Left lung (tissue), 4 donors: ENCODE measurements at regions not wholly inside any gene's neighbourhood (a gene's known extent, or its start where the extent isn't known, plus 50 kb on each side); places are given as distances from the start of the nearest gene placed in this dataset.

Source experiments
- ATAC-seq: fragments of 200-7000 bp; cut with Tn5 transposase; one replicate; pipeline ENCODE4 v1.9.1; 2020; ENCODE audit warnings: moderate library complexity
- DNase-seq, 4 donors: peaks; one replicate each; pipeline ENCODE4 v3.0.0-alpha.2; 2013 to 2020
- H3K27ac ChIP-seq, 2 donors: fragments of 200-600 bp; sonication (generic) in 1 of 2; one replicate each; pipeline versions ENCODE4 v1.5.0 to v1.8.0; 2020 to 2021
- H3K27me3 ChIP-seq, 2 donors: fragments of 200-600 bp; sonication (generic) in 1 of 2; one replicate each; pipeline versions ENCODE4 v1.5.0 to v1.8.0; 2020 to 2021
- H3K36me3 ChIP-seq, 2 donors: fragments of 200-600 bp; sonication (generic) in 1 of 2; one replicate each; pipeline versions ENCODE4 v1.5.0 to v1.8.0; 2020 to 2021
- H3K4me1 ChIP-seq, 2 donors: fragments of 200-600 bp; one replicate each; pipeline ENCODE4 v1.8.0; 2021
- H3K4me3 ChIP-seq, 2 donors: fragments of 200-600 bp; sonication (generic) in 1 of 2; one replicate each; pipeline versions ENCODE4 v1.5.0 to v1.8.0; 2020 to 2021; ENCODE audit warnings: mild to moderate bottlenecking in 1 of 2
- H3K9me3 ChIP-seq, 2 donors: fragments of 200-600 bp; sonication (generic) in 1 of 2; one replicate each; pipeline versions ENCODE4 v1.5.0 to v1.8.0; 2020 to 2021
- intact Hi-C, 2 donors: fragments of 100-400 bp; cut with DNase I; formaldehyde crosslinking; loops; one replicate each; pipeline versions ENCODE4 v1.11.2 to v1.14.2; 2022
- TF ChIP-seq, protein P1 (sequence below), 2 donors: fragments of 200-600 bp; sonication (generic) in 1 of 2; IDR thresholded peaks; one replicate each; pipeline versions ENCODE4 v1.5.0 to v1.8.0; 2021; ENCODE audit warnings: antibody characterized with exemption in 2 of 2
- donor health status: DM: no; HTN: yes; CAD: no.
- donor health status: DM: no; HTN: no; CAD: no.

DNA sequence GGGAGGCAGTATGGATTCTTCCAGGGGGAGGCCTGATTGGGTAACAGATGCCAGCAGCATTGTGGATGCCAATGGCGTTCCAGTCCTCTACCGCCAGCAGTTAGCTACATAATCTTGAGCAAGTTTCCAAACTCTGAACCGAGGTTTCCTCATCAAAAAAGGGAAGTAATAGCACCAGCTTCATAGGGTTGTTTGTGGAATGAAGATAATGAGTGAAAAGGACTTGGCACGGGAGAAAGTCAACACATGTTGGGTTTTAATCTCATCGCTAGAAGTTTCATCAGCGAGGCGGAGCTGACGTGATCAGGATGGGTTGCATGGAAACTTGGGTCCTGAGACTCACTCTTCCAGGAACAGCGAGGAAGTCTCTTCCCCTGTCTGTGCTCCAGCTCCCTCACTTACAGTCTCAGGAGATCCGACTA is 266.7 kb downstream of the SH3BP4 start:
- no peak for ATAC-seq
- Histone ChIP-seq H3K27me3 (no peaks in the 10 kb centered on the region), H3K36me3 (no peaks in the 10 kb centered on the region), H3K4me1 (no peaks in the 10 kb centered on the region), H3K9me3 (no peaks in the 10 kb centered on the region), H3K27ac (no peak overlapping the region), H3K4me3 (no peak overlapping the region)
- intact Hi-C loops: no loop called here
- TF ChIP-seq, protein P1, sequence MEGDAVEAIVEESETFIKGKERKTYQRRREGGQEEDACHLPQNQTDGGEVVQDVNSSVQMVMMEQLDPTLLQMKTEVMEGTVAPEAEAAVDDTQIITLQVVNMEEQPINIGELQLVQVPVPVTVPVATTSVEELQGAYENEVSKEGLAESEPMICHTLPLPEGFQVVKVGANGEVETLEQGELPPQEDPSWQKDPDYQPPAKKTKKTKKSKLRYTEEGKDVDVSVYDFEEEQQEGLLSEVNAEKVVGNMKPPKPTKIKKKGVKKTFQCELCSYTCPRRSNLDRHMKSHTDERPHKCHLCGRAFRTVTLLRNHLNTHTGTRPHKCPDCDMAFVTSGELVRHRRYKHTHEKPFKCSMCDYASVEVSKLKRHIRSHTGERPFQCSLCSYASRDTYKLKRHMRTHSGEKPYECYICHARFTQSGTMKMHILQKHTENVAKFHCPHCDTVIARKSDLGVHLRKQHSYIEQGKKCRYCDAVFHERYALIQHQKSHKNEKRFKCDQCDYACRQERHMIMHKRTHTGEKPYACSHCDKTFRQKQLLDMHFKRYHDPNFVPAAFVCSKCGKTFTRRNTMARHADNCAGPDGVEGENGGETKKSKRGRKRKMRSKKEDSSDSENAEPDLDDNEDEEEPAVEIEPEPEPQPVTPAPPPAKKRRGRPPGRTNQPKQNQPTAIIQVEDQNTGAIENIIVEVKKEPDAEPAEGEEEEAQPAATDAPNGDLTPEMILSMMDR (IDR thresholded peaks at IDR 0.05): no peak
- no peak for DNase-seq

DNA sequence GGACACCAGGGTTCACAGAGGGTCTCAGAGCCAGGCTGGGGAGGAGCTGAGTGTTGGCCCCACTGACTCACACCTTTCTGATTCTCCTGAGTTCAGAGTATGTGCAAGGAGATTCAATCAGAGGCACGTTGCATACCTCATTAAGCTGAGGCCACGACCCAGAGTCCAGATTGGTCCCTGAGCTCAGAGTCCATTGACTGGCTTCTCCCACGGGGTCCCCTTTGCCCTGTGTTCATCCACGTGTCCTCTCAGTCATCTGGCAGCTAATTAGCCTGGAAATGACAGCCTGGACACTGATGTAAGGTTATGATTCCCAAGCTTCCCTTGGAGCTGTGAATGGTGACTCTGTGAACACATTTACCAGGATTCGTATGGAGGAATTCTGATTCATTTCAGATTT is 267.2 kb downstream of the SH3BP4 start:
- no peaks in the 10 kb centered on the region for H3K27me3 ChIP-seq
- no peak for ATAC-seq
- no peak for DNase-seq
- H3K9me3 ChIP-seq: no peaks in the 10 kb centered on the region
- intact Hi-C loops: no loop called here
- H3K36me3 ChIP-seq: no peaks in the 10 kb centered on the region
- no peaks in the 10 kb centered on the region for H3K4me1 ChIP-seq
- TF ChIP-seq, protein P1 (IDR thresholded peaks at IDR 0.05): no peak
- H3K4me3 ChIP-seq: no peak overlapping the region
- H3K27ac ChIP-seq: no peak overlapping the region

DNA sequence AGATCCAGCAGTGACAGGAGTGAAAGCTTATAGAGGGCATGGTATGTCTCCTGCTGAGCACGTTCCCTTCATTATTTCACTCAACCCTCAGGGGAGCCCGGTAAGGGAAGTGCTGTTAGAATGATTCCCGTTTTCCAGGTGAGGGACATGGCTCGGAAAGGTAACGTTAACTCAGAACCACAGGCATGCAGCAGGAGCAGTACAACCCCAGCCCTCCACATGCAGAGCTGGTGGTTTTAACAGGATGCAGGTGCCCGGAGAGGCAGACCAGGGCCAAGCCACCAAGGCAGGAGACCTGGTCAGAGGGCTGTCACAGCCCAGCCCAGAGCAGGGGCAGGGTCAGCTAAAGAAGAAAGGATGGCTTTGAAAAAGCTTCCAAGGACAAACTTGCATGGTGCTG is 268.5 kb downstream of the SH3BP4 start:
- Histone ChIP-seq H3K36me3 (no peaks in the 10 kb centered on the region), H3K4me1 (no peaks in the 10 kb centered on the region), H3K27ac (no peak overlapping the region), H3K27me3 (no peaks in the 10 kb centered on the region), H3K4me3 (no peak overlapping the region), H3K9me3 (no peaks in the 10 kb centered on the region)
- ATAC-seq (no peak), DNase-seq (no peak)
- TF ChIP-seq, protein P1 (IDR thresholded peaks at IDR 0.05): no peak
- intact Hi-C loops: no loop called here

DNA sequence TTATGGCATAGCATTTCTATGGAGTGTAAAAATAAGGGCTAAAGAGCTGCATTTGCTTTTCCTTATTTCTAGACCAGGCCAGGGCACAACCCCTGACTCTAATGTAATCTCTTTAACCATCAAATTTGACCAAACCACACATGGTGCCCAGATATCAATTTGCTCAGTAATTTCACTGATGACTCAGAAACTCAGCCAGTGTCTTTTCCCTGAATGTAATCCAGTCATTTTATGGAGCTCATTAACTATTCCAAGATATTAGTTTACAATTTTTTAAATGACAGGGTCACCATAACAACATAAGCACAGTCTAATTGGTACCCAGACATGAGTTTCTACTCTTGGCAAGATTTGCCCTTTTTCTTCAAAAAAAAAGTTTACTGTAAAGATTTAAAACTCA is 270.8 kb upstream of the AGAP1 start:
- Histone ChIP-seq H3K4me3 (no peak overlapping the region), H3K27ac (no peak overlapping the region), H3K9me3 (no peaks in the 10 kb centered on the region), H3K36me3 (no peaks in the 10 kb centered on the region), H3K4me1 (no peaks in the 10 kb centered on the region), H3K27me3 (no peaks in the 10 kb centered on the region)
- ATAC-seq (no peak), DNase-seq (no peak)
- intact Hi-C loops: no loop called here
- TF ChIP-seq, protein P1 (IDR thresholded peaks at IDR 0.05): no peak

DNA sequence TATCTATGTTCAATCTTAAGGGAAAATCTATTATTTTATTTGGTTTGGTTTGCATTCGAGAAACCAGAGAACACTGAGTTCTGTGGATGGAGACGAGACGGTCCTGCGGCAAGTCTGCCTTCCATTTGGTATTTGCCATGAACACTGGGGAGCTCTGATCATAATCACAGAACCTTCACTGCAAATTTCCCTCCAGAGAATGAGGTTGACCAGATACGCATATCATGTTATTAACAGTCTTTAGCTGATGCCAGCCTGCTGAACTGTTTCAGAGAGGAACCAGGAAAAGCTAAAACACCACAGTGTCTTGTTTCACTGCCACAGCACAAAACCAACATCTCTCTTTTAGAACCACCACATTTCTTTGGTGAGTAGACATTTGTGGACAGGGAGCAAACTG is 269.4 kb upstream of the AGAP1 start:
- intact Hi-C loops: no loop called here
- ATAC-seq (no peak), DNase-seq (no peak)
- H3K36me3 ChIP-seq: no peaks in the 10 kb centered on the region
- no peaks in the 10 kb centered on the region for H3K4me1 ChIP-seq
- H3K27ac ChIP-seq: no peak overlapping the region
- H3K27me3 ChIP-seq: no peaks in the 10 kb centered on the region
- no peaks in the 10 kb centered on the region for H3K9me3 ChIP-seq
- no peak overlapping the region for H3K4me3 ChIP-seq
- TF ChIP-seq, protein P1 (IDR thresholded peaks at IDR 0.05): no peak
